ENCODE measurements at regions not wholly inside any gene's neighbourhood (a gene's known extent, or its start where the extent isn't known, plus 50 kb on each side); places are given as distances from the start of the nearest gene placed in this dataset.

- Histone ChIP-seq H3K36me3 (ENCODE audit: control insufficient read depth in 2 of 2, extremely low read depth in 1 of 2, insufficient read depth in 2 of 2, low read length in 2 of 2) (no peaks in the 10 kb centered on the region), H3K27ac (ENCODE audit: control insufficient read depth, insufficient read depth, low read length) (no peak overlapping the region), H2AFZ (ENCODE audit: control insufficient read depth, low read length) (no peak overlapping the region), H4K20me1 (ENCODE audit: control insufficient read depth, extremely low read depth, insufficient read depth, low read length) (no peaks in the 10 kb centered on the region), H3K9me3 (ENCODE audit: control insufficient read depth, low read depth, low read length) (peaks cover 2% of the 10 kb centered on the region), H3K9me1 (ENCODE audit: control insufficient read depth, extremely low read depth, insufficient read depth, low read length) (no peaks in the 10 kb centered on the region), H3K4me1 (ENCODE audit: control insufficient read depth, extremely low read depth, insufficient read depth, low read length) (no peaks in the 10 kb centered on the region), H3K4me3 (ENCODE audit: control insufficient read depth in 2 of 3, extremely low read depth in 1 of 3, insufficient read depth in 2 of 3, low read depth in 1 of 3, low read length in 3 of 3) (no peak overlapping the region), H3K79me2 (ENCODE audit: control insufficient read depth, insufficient read depth, low read length) (no peaks in the 10 kb centered on the region), H3K9ac (ENCODE audit: control insufficient read depth, extremely low read depth, insufficient read depth, low read length) (no peak overlapping the region), H3K4me2 (ENCODE audit: control insufficient read depth, extremely low read depth, insufficient read depth, low read depth, low read length) (no peak overlapping the region), H3K27me3 (ENCODE audit: control insufficient read depth, extremely low read depth, insufficient read depth, low read length) (no peaks in the 10 kb centered on the region)
- TF ChIP-seq EZH2 (IDR thresholded peaks at IDR 0.05; ENCODE audit: low read length) (no peak), CTCF (optimal IDR thresholded peaks at IDR 0.05 in 1 of 3, IDR thresholded peaks at IDR 0.05 in 1 of 3, conservative IDR thresholded peaks at IDR 0.05 in 1 of 3; ENCODE audit: extremely low read depth in 1 of 3, insufficient read depth in 2 of 3, low read length in 3 of 3) (no peak)
- FAIRE-seq (no peak), DNase-seq (ENCODE audit: low read depth, low spot score) (no peak)
- dilution Hi-C loops (cut with MboI; ENCODE audit: extremely low pct_ligation_motif_present, low sequenced_read_pairs) = no loop called here
Measured at GRCh38 chr2:116141891-116142474, 1672.5 kb upstream of the DDX18 start.

GRCh38 chr2:116142644-116143227 lies 1671.8 kb upstream of the DDX18 start:
- no peaks in the 10 kb centered on the region for H3K36me3 ChIP-seq (ENCODE audit: control insufficient read depth in 2 of 2, extremely low read depth in 1 of 2, insufficient read depth in 2 of 2, low read length in 2 of 2)
- H3K4me1 ChIP-seq (ENCODE audit: control insufficient read depth, extremely low read depth, insufficient read depth, low read length) = no peaks in the 10 kb centered on the region
- no peak overlapping the region for H3K9ac ChIP-seq (ENCODE audit: control insufficient read depth, extremely low read depth, insufficient read depth, low read length)
- H3K4me3 ChIP-seq (ENCODE audit: control insufficient read depth in 2 of 3, extremely low read depth in 1 of 3, insufficient read depth in 2 of 3, low read depth in 1 of 3, low read length in 3 of 3) = no peak overlapping the region
- TF ChIP-seq EZH2 (IDR thresholded peaks at IDR 0.05; ENCODE audit: low read length) (no peak), CTCF (optimal IDR thresholded peaks at IDR 0.05 in 1 of 3, IDR thresholded peaks at IDR 0.05 in 1 of 3, conservative IDR thresholded peaks at IDR 0.05 in 1 of 3; ENCODE audit: extremely low read depth in 1 of 3, insufficient read depth in 2 of 3, low read length in 3 of 3) (no peak)
- H3K9me1 ChIP-seq (ENCODE audit: control insufficient read depth, extremely low read depth, insufficient read depth, low read length) = no peaks in the 10 kb centered on the region
- no peak overlapping the region for H2AFZ ChIP-seq (ENCODE audit: control insufficient read depth, low read length)
- no peaks in the 10 kb centered on the region for H4K20me1 ChIP-seq (ENCODE audit: control insufficient read depth, extremely low read depth, insufficient read depth, low read length)
- no peak for FAIRE-seq
- H3K4me2 ChIP-seq (ENCODE audit: control insufficient read depth, extremely low read depth, insufficient read depth, low read depth, low read length) = no peak overlapping the region
- H3K27ac ChIP-seq (ENCODE audit: control insufficient read depth, insufficient read depth, low read length) = no peak overlapping the region
- peaks cover 2% of the 10 kb centered on the region for H3K9me3 ChIP-seq (ENCODE audit: control insufficient read depth, low read depth, low read length)
- H3K79me2 ChIP-seq (ENCODE audit: control insufficient read depth, insufficient read depth, low read length) = no peaks in the 10 kb centered on the region
- H3K27me3 ChIP-seq (ENCODE audit: control insufficient read depth, extremely low read depth, insufficient read depth, low read length) = no peaks in the 10 kb centered on the region
- no peak for DNase-seq (ENCODE audit: low read depth, low spot score)
- dilution Hi-C loops (cut with MboI; ENCODE audit: extremely low pct_ligation_motif_present, low sequenced_read_pairs) = no loop called here
